HL-60 (cell line): ENCODE measurements at regions not wholly inside any gene's neighbourhood (a gene's known extent, or its start where the extent isn't known, plus 50 kb on each side); places are given as distances from the start of the nearest gene placed in this dataset.

ENCODE experiments used
- CTCF ChIP-seq: IDR thresholded peaks from one replicate; pipeline ENCODE4 v1.5.1; 2011; ENCODE audit warnings: low read length, control low read depth, inconsistent platforms; ENCODE audit not compliant: insufficient read depth
- GABPA ChIP-seq: IDR thresholded peaks from 2 replicates; pipeline ENCODE4 v1.6.1; 2012; ENCODE audit warnings: low read depth
- POLR2AphosphoS5 ChIP-seq: IDR thresholded peaks from 2 replicates; pipeline ENCODE4 v1.6.1; 2012; ENCODE audit warnings: low read depth
- REST ChIP-seq: IDR thresholded peaks from 2 replicates; pipeline ENCODE4 v1.6.1; 2012; ENCODE audit warnings: low read depth; ENCODE audit not compliant: insufficient replicate concordance
- SPI1 ChIP-seq: IDR thresholded peaks from 2 replicates; pipeline ENCODE4 v1.6.1; 2012; ENCODE audit warnings: low read depth, mild to moderate bottlenecking, borderline replicate concordance

DNA sequence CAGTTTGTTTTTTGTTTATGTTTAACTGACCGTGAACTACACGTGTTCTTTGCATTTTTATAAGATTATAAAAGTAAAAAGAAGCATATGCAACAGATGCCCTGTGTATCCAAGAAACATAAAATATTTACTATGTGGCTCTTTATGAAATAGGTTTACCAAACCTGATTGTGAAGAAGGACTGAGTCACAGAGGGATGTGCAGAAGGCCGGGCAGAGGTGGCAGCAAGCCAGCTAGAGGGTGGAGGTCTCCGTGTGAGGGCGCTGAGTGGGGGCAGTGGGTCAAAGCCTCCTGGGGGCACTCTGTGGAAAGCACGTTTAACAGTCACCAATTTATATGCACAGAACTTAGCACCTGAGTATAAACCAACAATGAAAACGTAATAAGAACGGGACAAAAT is 97.2 kb downstream of the TMEM18 start:
- TF ChIP-seq CTCF: no peak
- TF ChIP-seq REST: no peak
- TF ChIP-seq POLR2AphosphoS5: no peak
- no peak for TF ChIP-seq SPI1
- TF ChIP-seq GABPA: no peak
